MCF 10A (cell line): ENCODE measurements at regions not wholly inside any gene's neighbourhood (a gene's known extent, or its start where the extent isn't known, plus 50 kb on each side); places are given as distances from the start of the nearest gene placed in this dataset.

Source experiments
- BruUV-seq: library from RNA; stranded (reverse); fragments of 400-500 nt; replicated peaks from 2 replicates; lab custom pipeline; 2021; lab: Mats Ljungman, UMichigan
- CTCF ChIA-PET: fragments of 300-600 bp; sonication (Branson Sonifier 250); formaldehyde crosslinking; extraction: SDS; loops from one replicate; lab custom pipeline; 2021; ENCODE audit warnings: antibody characterized with exemption, inconsistent platforms; lab: Yijun Ruan, JAX
- POLR2A ChIA-PET: fragments of 300-600, 350-650 bp; sonication (Branson Sonifier 250); formaldehyde crosslinking; extraction: SDS; loops from one replicate; lab custom pipeline; 2020; ENCODE audit warnings: antibody characterized with exemption, inconsistent platforms; lab: Yijun Ruan, JAX
- DNase-seq: peaks from one replicate; pipeline ENCODE4 v3.0.0-alpha.2; 2018; ENCODE audit not compliant: unreplicated experiment
- H3K27ac Mint-ChIP-seq: one replicate; pipeline ENCODE4 v1.8.0; 2022; ENCODE audit warnings: mild to moderate bottlenecking, low read depth, mixed read lengths; ENCODE audit not compliant: unreplicated experiment
- H3K27me3 Mint-ChIP-seq: one replicate; pipeline ENCODE4 v1.8.0; 2022; ENCODE audit warnings: mixed read lengths; ENCODE audit not compliant: insufficient read depth, unreplicated experiment
- H3K36me3 Mint-ChIP-seq: one replicate; pipeline ENCODE4 v1.8.0; 2022; ENCODE audit warnings: mild to moderate bottlenecking, moderate library complexity, mixed read lengths; ENCODE audit not compliant: insufficient read depth, unreplicated experiment
- H3K4me1 Mint-ChIP-seq: one replicate; pipeline ENCODE4 v1.8.0; 2022; ENCODE audit warnings: mixed read lengths; ENCODE audit not compliant: insufficient read depth, unreplicated experiment
- H3K4me3 Mint-ChIP-seq: one replicate; pipeline ENCODE4 v1.8.0; 2022; ENCODE audit warnings: mild to moderate bottlenecking, moderate library complexity, mixed read lengths; ENCODE audit not compliant: unreplicated experiment
- H3K9me3 Mint-ChIP-seq: one replicate; pipeline ENCODE4 v1.8.0; 2022; ENCODE audit warnings: mixed read lengths; ENCODE audit not compliant: unreplicated experiment
- CTCF ChIP-seq: fragments of 200-600 bp; IDR thresholded peaks from one replicate; pipeline ENCODE4 v1.8.0; 2022; ENCODE audit warnings: antibody characterized with exemption, mild to moderate bottlenecking; ENCODE audit not compliant: unreplicated experiment
- intact Hi-C: fragments of 100-400 bp; cut with micrococcal nuclease; formaldehyde crosslinking; loops from 2 replicates; pipeline ENCODE4 v1.14.1; 2022

DNA sequence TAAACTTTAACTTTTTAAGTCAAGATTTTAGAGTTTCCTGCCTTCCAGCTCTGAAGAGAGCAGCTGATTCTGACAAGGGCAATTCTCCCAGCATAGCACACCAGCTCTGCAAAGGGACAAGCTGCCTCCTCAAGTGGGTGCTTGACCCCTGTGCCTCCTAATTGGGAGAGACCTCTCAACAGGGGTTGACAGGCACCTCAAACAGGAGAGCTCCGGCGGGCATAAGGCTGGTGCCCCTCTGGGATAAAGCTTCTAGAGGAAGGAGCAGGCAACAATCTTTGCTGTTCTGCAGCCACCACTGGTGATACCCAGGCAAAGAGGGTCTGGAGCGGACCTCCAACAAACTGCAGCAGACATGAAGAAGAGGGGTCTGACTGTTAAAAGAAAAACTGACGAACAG, 872.9 kb upstream of the PCDH10 start:
- H3K4me1 Mint-ChIP-seq = no peaks in the 10 kb centered on the region
- CTCF ChIA-PET = no interaction called here
- no peak for TF ChIP-seq CTCF
- no peak overlapping the region for H3K4me3 Mint-ChIP-seq
- no TSS peak for BruUV-seq
- H3K27me3 Mint-ChIP-seq = no peaks in the 10 kb centered on the region
- no peaks in the 10 kb centered on the region for H3K9me3 Mint-ChIP-seq
- no peak overlapping the region for H3K27ac Mint-ChIP-seq
- intact Hi-C loops = no loop called here
- no peaks in the 10 kb centered on the region for H3K36me3 Mint-ChIP-seq
- no peak for DNase-seq
- POLR2A ChIA-PET = no interaction called here

GRCh38 chr4:132276989-132277388, 872.1 kb upstream of the PCDH10 start:
- Mint-ChIP-seq H3K4me3 (no peak overlapping the region), H3K27me3 (no peaks in the 10 kb centered on the region), H3K9me3 (no peaks in the 10 kb centered on the region), H3K27ac (no peak overlapping the region), H3K4me1 (no peaks in the 10 kb centered on the region), H3K36me3 (no peaks in the 10 kb centered on the region)
- no peak for DNase-seq
- POLR2A ChIA-PET = no interaction called here
- CTCF ChIA-PET = no interaction called here
- TF ChIP-seq CTCF = no peak
- no TSS peak for BruUV-seq
- intact Hi-C loops = no loop called here

- Mint-ChIP-seq H3K4me1 (no peaks in the 10 kb centered on the region), H3K27ac (no peak overlapping the region), H3K27me3 (no peaks in the 10 kb centered on the region), H3K4me3 (no peak overlapping the region), H3K9me3 (peaks cover 7% of the 10 kb centered on the region), H3K36me3 (no peaks in the 10 kb centered on the region)
- no peak for DNase-seq
- ChIA-PET CTCF (no interaction called here), POLR2A (no interaction called here)
- no TSS peak for BruUV-seq
- intact Hi-C loops = no loop called here
- TF ChIP-seq CTCF = no peak
Observed at GRCh38 chr4:132281733-132282132, 867.4 kb upstream of the PCDH10 start.

DNA sequence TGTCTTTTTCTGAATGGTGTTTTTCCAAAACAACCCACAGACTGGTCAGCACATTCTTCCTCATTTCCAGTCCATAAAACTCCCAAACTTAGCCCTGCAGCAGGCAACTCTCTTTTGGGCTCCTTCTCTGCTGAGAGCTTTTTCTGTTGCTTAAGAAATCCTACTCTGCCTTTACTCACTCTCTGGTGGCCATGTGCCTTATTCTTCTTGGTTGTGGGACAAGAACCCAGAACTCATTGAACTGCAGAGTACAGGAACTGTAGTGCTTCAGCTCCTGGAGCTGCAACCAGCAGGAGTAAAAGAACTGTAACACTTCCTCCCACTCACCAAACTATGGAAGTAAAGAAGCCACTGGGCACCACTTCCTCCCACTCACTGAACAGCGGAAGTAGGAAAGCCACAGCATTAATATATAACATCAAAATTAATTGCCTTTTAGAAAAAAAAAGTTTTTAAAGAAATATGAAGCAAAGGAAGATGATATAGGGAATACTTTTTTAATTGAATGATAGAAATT, 864.1 kb upstream of the PCDH10 start:
- no peak for TF ChIP-seq CTCF
- Mint-ChIP-seq H3K27me3 (no peaks in the 10 kb centered on the region), H3K4me1 (no peaks in the 10 kb centered on the region), H3K36me3 (no peaks in the 10 kb centered on the region), H3K9me3 (peaks cover 7% of the 10 kb centered on the region), H3K4me3 (no peak overlapping the region), H3K27ac (no peak overlapping the region)
- CTCF ChIA-PET = no interaction called here
- POLR2A ChIA-PET = interaction anchor here (0.6 kb wide), 1 partner anchor 217 kb away, joined by 3 read pairs; no protein-coding TSS in a partner anchor
- no TSS peak for BruUV-seq
- intact Hi-C loops = no loop called here
- no peak for DNase-seq
